ENCODE measurements at regions not wholly inside any gene's neighbourhood (a gene's known extent, or its start where the extent isn't known, plus 50 kb on each side); places are given as distances from the start of the nearest gene placed in this dataset.

DNA sequence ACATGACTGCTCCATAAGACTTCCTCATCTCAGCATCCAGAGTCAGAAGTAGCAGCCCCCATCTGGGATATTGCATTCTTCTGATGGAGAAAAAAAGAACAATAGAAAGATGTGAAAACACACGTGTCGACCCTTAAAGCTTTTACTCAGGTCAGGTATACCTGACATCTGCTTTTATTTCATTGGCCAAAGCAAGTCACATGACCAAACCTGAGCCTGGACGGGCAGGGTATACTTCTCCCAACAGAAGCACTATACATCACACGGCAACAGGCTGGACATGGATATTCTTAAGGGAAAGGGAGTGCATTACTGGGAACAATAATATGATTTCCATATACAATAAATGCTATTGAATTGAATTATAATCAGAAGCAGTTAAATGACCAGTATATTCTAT lies 243.3 kb downstream of the LMO4 start:
- no peak for DNase-seq (ENCODE audit: low read depth)
- Mint-ChIP-seq H3K4me1 (ENCODE audit: low read depth, unreplicated experiment) (no peaks in the 10 kb centered on the region), H3K27me3 (ENCODE audit: low read depth, unreplicated experiment) (no peaks in the 10 kb centered on the region), H3K9me3 (ENCODE audit: unreplicated experiment) (no peaks in the 10 kb centered on the region), H3K4me3 (ENCODE audit: unreplicated experiment) (no peak overlapping the region), H3K36me3 (ENCODE audit: low read depth, unreplicated experiment) (no peaks in the 10 kb centered on the region), H3K27ac (ENCODE audit: unreplicated experiment) (no peak overlapping the region)
- no peak for FAIRE-seq
- Histone ChIP-seq H3K4me1 (ENCODE audit: insufficient read depth, low read length) (no peaks in the 10 kb centered on the region), H3K27ac (ENCODE audit: low read depth, low read length) (no peak overlapping the region), H3K9ac (ENCODE audit: low read length) (no peak overlapping the region), H2AFZ (ENCODE audit: low read depth, low read length) (no peak overlapping the region), H4K20me1 (ENCODE audit: insufficient read depth, low read length) (no peaks in the 10 kb centered on the region), H3K4me3 (ENCODE audit: insufficient read depth, low read depth, low read length) (no peak overlapping the region), H3K27me3 (ENCODE audit: insufficient read depth, low read length) (no peaks in the 10 kb centered on the region), H3K9me3 (ENCODE audit: insufficient read depth, low read depth, low read length) (no peaks in the 10 kb centered on the region), H3K36me3 (ENCODE audit: insufficient read depth, low read length) (no peaks in the 10 kb centered on the region), H3K79me2 (ENCODE audit: insufficient read depth, low read length) (no peaks in the 10 kb centered on the region), H3K4me2 (ENCODE audit: low read length) (no peak overlapping the region)
- no peak for TF ChIP-seq EZH2 (IDR thresholded peaks at IDR 0.05; ENCODE audit: insufficient read depth, low read length)
- TF ChIP-seq, protein P1, sequence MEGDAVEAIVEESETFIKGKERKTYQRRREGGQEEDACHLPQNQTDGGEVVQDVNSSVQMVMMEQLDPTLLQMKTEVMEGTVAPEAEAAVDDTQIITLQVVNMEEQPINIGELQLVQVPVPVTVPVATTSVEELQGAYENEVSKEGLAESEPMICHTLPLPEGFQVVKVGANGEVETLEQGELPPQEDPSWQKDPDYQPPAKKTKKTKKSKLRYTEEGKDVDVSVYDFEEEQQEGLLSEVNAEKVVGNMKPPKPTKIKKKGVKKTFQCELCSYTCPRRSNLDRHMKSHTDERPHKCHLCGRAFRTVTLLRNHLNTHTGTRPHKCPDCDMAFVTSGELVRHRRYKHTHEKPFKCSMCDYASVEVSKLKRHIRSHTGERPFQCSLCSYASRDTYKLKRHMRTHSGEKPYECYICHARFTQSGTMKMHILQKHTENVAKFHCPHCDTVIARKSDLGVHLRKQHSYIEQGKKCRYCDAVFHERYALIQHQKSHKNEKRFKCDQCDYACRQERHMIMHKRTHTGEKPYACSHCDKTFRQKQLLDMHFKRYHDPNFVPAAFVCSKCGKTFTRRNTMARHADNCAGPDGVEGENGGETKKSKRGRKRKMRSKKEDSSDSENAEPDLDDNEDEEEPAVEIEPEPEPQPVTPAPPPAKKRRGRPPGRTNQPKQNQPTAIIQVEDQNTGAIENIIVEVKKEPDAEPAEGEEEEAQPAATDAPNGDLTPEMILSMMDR (IDR thresholded peaks at IDR 0.05; ENCODE audit: insufficient read depth, low read depth, low read length) = no peak

DNA sequence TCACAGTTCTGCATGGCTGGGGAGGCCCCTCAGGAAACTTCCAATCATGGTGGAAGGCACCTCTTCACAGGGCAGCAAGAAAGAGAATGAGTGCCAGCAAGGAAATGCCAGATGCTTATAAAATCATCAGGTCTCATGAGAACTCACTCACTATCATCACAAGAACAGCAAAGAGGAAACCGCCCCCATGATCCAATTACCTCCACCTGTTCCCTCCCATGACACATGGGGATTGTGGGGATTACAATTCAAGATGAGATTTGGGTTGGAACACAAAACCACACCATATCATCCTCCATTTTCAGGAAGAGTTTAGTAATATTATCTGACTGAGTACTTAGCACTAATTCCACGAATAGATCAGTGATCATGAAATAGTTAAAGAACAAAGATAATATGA lies 244.2 kb downstream of the LMO4 start:
- TF ChIP-seq, protein P1 (IDR thresholded peaks at IDR 0.05; ENCODE audit: insufficient read depth, low read depth, low read length) = no peak
- Mint-ChIP-seq H3K27ac (ENCODE audit: unreplicated experiment) (no peak overlapping the region), H3K27me3 (ENCODE audit: low read depth, unreplicated experiment) (no peaks in the 10 kb centered on the region), H3K9me3 (ENCODE audit: unreplicated experiment) (no peaks in the 10 kb centered on the region), H3K36me3 (ENCODE audit: low read depth, unreplicated experiment) (no peaks in the 10 kb centered on the region), H3K4me3 (ENCODE audit: unreplicated experiment) (no peak overlapping the region), H3K4me1 (ENCODE audit: low read depth, unreplicated experiment) (no peaks in the 10 kb centered on the region)
- no peaks in the 10 kb centered on the region for H3K36me3 ChIP-seq (ENCODE audit: insufficient read depth, low read length)
- H3K4me3 ChIP-seq (ENCODE audit: insufficient read depth, low read depth, low read length) = no peak overlapping the region
- no peak overlapping the region for H3K9ac ChIP-seq (ENCODE audit: low read length)
- no peaks in the 10 kb centered on the region for H3K4me1 ChIP-seq (ENCODE audit: insufficient read depth, low read length)
- no peaks in the 10 kb centered on the region for H3K9me3 ChIP-seq (ENCODE audit: insufficient read depth, low read depth, low read length)
- no peak for DNase-seq (ENCODE audit: low read depth)
- H3K79me2 ChIP-seq (ENCODE audit: insufficient read depth, low read length) = no peaks in the 10 kb centered on the region
- no peak for FAIRE-seq
- H3K27me3 ChIP-seq (ENCODE audit: insufficient read depth, low read length) = no peaks in the 10 kb centered on the region
- H4K20me1 ChIP-seq (ENCODE audit: insufficient read depth, low read length) = no peaks in the 10 kb centered on the region
- no peak overlapping the region for H3K27ac ChIP-seq (ENCODE audit: low read depth, low read length)
- no peak overlapping the region for H3K4me2 ChIP-seq (ENCODE audit: low read length)
- no peak overlapping the region for H2AFZ ChIP-seq (ENCODE audit: low read depth, low read length)

DNA sequence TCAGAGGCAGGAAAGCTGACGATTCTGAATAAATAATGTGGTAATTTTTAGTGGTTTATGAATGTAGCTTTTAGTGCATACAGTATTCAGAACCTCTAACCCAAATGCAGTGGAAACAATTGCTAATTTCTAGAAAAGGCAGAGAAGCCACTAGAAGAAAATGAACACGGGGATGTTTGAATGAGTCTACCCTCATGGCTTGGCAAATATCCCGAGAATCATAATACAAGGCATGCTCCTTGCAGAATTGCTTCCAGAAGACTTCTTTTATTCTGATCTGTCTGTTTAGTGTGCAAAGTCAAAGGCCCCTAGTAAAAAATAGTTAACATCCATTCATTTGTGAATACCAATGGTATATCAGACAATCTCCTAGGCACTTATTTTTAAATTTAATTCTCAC lies 246.8 kb downstream of the LMO4 start:
- Histone ChIP-seq H3K27me3 (ENCODE audit: insufficient read depth, low read length) (no peaks in the 10 kb centered on the region), H3K9ac (ENCODE audit: low read length) (no peak overlapping the region), H4K20me1 (ENCODE audit: insufficient read depth, low read length) (no peaks in the 10 kb centered on the region), H3K4me2 (ENCODE audit: low read length) (no peak overlapping the region), H3K79me2 (ENCODE audit: insufficient read depth, low read length) (no peaks in the 10 kb centered on the region), H3K9me3 (ENCODE audit: insufficient read depth, low read depth, low read length) (no peaks in the 10 kb centered on the region), H2AFZ (ENCODE audit: low read depth, low read length) (no peak overlapping the region), H3K36me3 (ENCODE audit: insufficient read depth, low read length) (no peaks in the 10 kb centered on the region), H3K4me3 (ENCODE audit: insufficient read depth, low read depth, low read length) (no peak overlapping the region), H3K4me1 (ENCODE audit: insufficient read depth, low read length) (no peaks in the 10 kb centered on the region), H3K27ac (ENCODE audit: low read depth, low read length) (no peak overlapping the region)
- Mint-ChIP-seq H3K4me1 (ENCODE audit: low read depth, unreplicated experiment) (no peaks in the 10 kb centered on the region), H3K9me3 (ENCODE audit: unreplicated experiment) (no peaks in the 10 kb centered on the region), H3K4me3 (ENCODE audit: unreplicated experiment) (no peak overlapping the region), H3K27ac (ENCODE audit: unreplicated experiment) (no peak overlapping the region), H3K27me3 (ENCODE audit: low read depth, unreplicated experiment) (no peaks in the 10 kb centered on the region), H3K36me3 (ENCODE audit: low read depth, unreplicated experiment) (no peaks in the 10 kb centered on the region)
- no peak for TF ChIP-seq EZH2 (IDR thresholded peaks at IDR 0.05; ENCODE audit: insufficient read depth, low read length)
- TF ChIP-seq, protein P1 (IDR thresholded peaks at IDR 0.05; ENCODE audit: insufficient read depth, low read depth, low read length) = no peak
- peak; percentile 14 for DNase-seq (ENCODE audit: low read depth)
- no peak for FAIRE-seq
